Gastroesophageal sphincter (tissue), 4 donors: ENCODE measurements at regions not wholly inside any gene's neighbourhood (a gene's known extent, or its start where the extent isn't known, plus 50 kb on each side); places are given as distances from the start of the nearest gene placed in this dataset.

ENCODE experiments used
- ATAC-seq: fragments of 150-250 bp; one replicate; pipeline ENCODE4 v1.9.1; 2016; ENCODE audit warnings: mild to moderate bottlenecking, moderate library complexity
- H3K27ac ChIP-seq, 4 donors: fragments of 200-600 bp; sonication (generic) in 3 of 4; 1 replicate in 3 of 4; 2 replicates in 1 of 4; pipeline ENCODE4 v1.5.1; 2016 to 2019
- H3K27me3 ChIP-seq: fragments of 200-600 bp; sonication (generic); one replicate; pipeline ENCODE4 v1.5.1; 2019
- H3K36me3 ChIP-seq, 2 donors: fragments of 200-600 bp; sonication (generic); one replicate each; pipeline ENCODE4 v1.5.1; 2019; ENCODE audit warnings: control low read depth in 1 of 2
- H3K4me1 ChIP-seq, 3 donors: fragments of 200-600 bp; sonication (generic); 1 replicate in 2 of 3; 2 replicates in 1 of 3; pipeline ENCODE4 v1.5.1; 2016 to 2019; ENCODE audit warnings: control low read depth in 2 of 3
- H3K4me3 ChIP-seq, 2 donors: fragments of 200-600 bp; sonication (generic); one replicate each; pipeline ENCODE4 v1.5.1; 2019; ENCODE audit warnings: mild to moderate bottlenecking in 1 of 2, moderate library complexity in 1 of 2
- H3K9me3 ChIP-seq, 3 donors: fragments of 200-600 bp; sonication (generic); one replicate each; pipeline ENCODE4 v1.5.1; 2017 to 2019; ENCODE audit warnings: control low read depth in 2 of 3
- CTCF ChIP-seq, 4 experiments: fragments of 200-600 bp in 2 of 4; fragments of 450-650 bp in 2 of 4; sonication (generic) in 1 of 4; IDR thresholded peaks; one replicate each; pipeline ENCODE4 v1.5.1; 2017 to 2019; ENCODE audit warnings: antibody characterized with exemption in 4 of 4, mild to moderate bottlenecking in 2 of 4, moderate library complexity in 2 of 4
- EP300 ChIP-seq: sonication (generic); formaldehyde crosslinking; IDR thresholded peaks from one replicate; pipeline ENCODE4 v1.6.1; 2017; ENCODE audit warnings: antibody characterized with exemption, mild to moderate bottlenecking
- POLR2A ChIP-seq, 2 donors: fragments of 450-650 bp; IDR thresholded peaks; one replicate each; pipeline ENCODE4 v1.6.1; 2017; ENCODE audit warnings: antibody characterized with exemption in 2 of 2, mild to moderate bottlenecking in 2 of 2, moderate library complexity in 1 of 2
- POLR2AphosphoS5 ChIP-seq: sonication (generic); formaldehyde crosslinking; IDR thresholded peaks from one replicate; pipeline ENCODE4 v1.6.1; 2017; ENCODE audit warnings: antibody characterized with exemption
- WGBS, 2 donors: methylation state at CpG; one replicate each; pipeline ENCODE4 v1.1.5; 2018; ENCODE audit warnings: low coverage in 1 of 2; 5-methylcytosine and 5-hydroxymethylcytosine counted together

- WGBS, 2 donors: 90 to 100% methylated on average over 1 to 3 of the region's 3 CpGs
- Histone ChIP-seq H3K4me1 (no peaks in the 10 kb centered on the region), H3K4me3 (no peak overlapping the region), H3K9me3 (peaks cover 0 to 9% (median 0%) of the 10 kb centered on the region in 3 donors), H3K36me3 (no peaks in the 10 kb centered on the region), H3K27me3 (no peaks in the 10 kb centered on the region), H3K27ac (no peak overlapping the region)
- TF ChIP-seq POLR2AphosphoS5: no peak
- no peak for ATAC-seq
These were observed 144.0 kb upstream of the NANOGP8 start for GRCh38 chr15:35229085-35229484.

GRCh38 chr15:35218215-35218614, 133.1 kb upstream of the NANOGP8 start:
- no peaks in the 10 kb centered on the region for H3K27me3 ChIP-seq
- TF ChIP-seq EP300: no peak
- TF ChIP-seq POLR2A (IDR thresholded peaks at IDR 0.05): no peak
- no peak for TF ChIP-seq POLR2AphosphoS5
- TF ChIP-seq CTCF (IDR thresholded peaks at IDR 0.05): no peak
- H3K4me1 ChIP-seq: no peaks in the 10 kb centered on the region
- no peak overlapping the region for H3K4me3 ChIP-seq
- H3K27ac ChIP-seq: no peak overlapping the region
- H3K36me3 ChIP-seq: no peaks in the 10 kb centered on the region
- 83 to 100% methylated on average over 1 of the region's 1 CpG for WGBS, 2 donors
- H3K9me3 ChIP-seq: no peaks in the 10 kb centered on the region
- no peak for ATAC-seq

GRCh38 chr15:35215093-35215492, 130.0 kb upstream of the NANOGP8 start:
- H3K27ac ChIP-seq: no peak overlapping the region
- H3K36me3 ChIP-seq: no peaks in the 10 kb centered on the region
- H3K9me3 ChIP-seq: no peaks in the 10 kb centered on the region
- H3K4me1 ChIP-seq: no peaks in the 10 kb centered on the region
- no peak overlapping the region for H3K4me3 ChIP-seq
- TF ChIP-seq CTCF (IDR thresholded peaks at IDR 0.05) (no peak), POLR2A (IDR thresholded peaks at IDR 0.05) (no peak), POLR2AphosphoS5 (no peak), EP300 (no peak)
- ATAC-seq: no peak
- H3K27me3 ChIP-seq: no peaks in the 10 kb centered on the region

- H3K9me3 ChIP-seq: no peaks in the 10 kb centered on the region
- no peaks in the 10 kb centered on the region for H3K4me1 ChIP-seq
- H3K27ac ChIP-seq: no peak overlapping the region
- H3K36me3 ChIP-seq: no peaks in the 10 kb centered on the region
- no peak overlapping the region for H3K4me3 ChIP-seq
- ATAC-seq: no peak
- H3K27me3 ChIP-seq: no peaks in the 10 kb centered on the region
- TF ChIP-seq EP300 (no peak), CTCF (IDR thresholded peaks at IDR 0.05) (no peak), POLR2AphosphoS5 (no peak), POLR2A (IDR thresholded peaks at IDR 0.05) (no peak)
These were observed 126.3 kb upstream of the NANOGP8 start for GRCh38 chr15:35211240-35211902.

- H3K4me1 ChIP-seq: no peaks in the 10 kb centered on the region
- 44 to 45% methylated on average over 2 of the region's 2 CpGs for WGBS, 2 donors
- no peaks in the 10 kb centered on the region for H3K9me3 ChIP-seq
- TF ChIP-seq CTCF (IDR thresholded peaks at IDR 0.05): no peak
- TF ChIP-seq EP300: no peak
- no peak for TF ChIP-seq POLR2AphosphoS5
- TF ChIP-seq POLR2A (IDR thresholded peaks at IDR 0.05): no peak
- no peaks in the 10 kb centered on the region for H3K36me3 ChIP-seq
- no peak overlapping the region for H3K4me3 ChIP-seq
- H3K27ac ChIP-seq: no peak overlapping the region
- no peaks in the 10 kb centered on the region for H3K27me3 ChIP-seq
- ATAC-seq: no peak
These were observed 125.3 kb upstream of the NANOGP8 start for GRCh38 chr15:35210370-35210769.
